Neural cell (in vitro differentiated cells): ENCODE measurements at regions not wholly inside any gene's neighbourhood (a gene's known extent, or its start where the extent isn't known, plus 50 kb on each side); places are given as distances from the start of the nearest gene placed in this dataset.

Source experiments
- CTCF ChIP-seq: fragments of 450-650 bp; IDR thresholded peaks from 2 replicates; pipeline ENCODE4 v1.5.1; 2014; ENCODE audit warnings: antibody characterized with exemption, mild to moderate bottlenecking, moderate library complexity; ENCODE audit not compliant: poor library complexity, severe bottlenecking
- EZH2 ChIP-seq: fragments of 200-600, 300-800 bp; shearing (Covaris generic), sonication (generic); IDR thresholded peaks from 2 replicates; pipeline ENCODE4 v1.6.1; 2014; ENCODE audit warnings: antibody characterized with exemption, low read length, borderline replicate concordance, mild to moderate bottlenecking; ENCODE audit not compliant: insufficient read depth, poor library complexity, severe bottlenecking
- SMC3 ChIP-seq: fragments of 450-650 bp; conservative IDR thresholded peaks from 2 replicates; pipeline ENCODE4 v1.6.1; 2014; ENCODE audit warnings: antibody characterized with exemption, mild to moderate bottlenecking, moderate library complexity; ENCODE audit not compliant: poor library complexity
- TAF1 ChIP-seq: IDR thresholded peaks from 2 replicates; pipeline ENCODE4 v1.6.1; 2012; ENCODE audit warnings: low read depth

GRCh38 chr6:16044211-16044643, 84.7 kb upstream of the MYLIP start:
- TF ChIP-seq EZH2 = no peak
- TF ChIP-seq CTCF = no peak
- no peak for TF ChIP-seq SMC3
- TF ChIP-seq TAF1 = no peak
